ENCODE measurements at regions not wholly inside any gene's neighbourhood (a gene's known extent, or its start where the extent isn't known, plus 50 kb on each side); places are given as distances from the start of the nearest gene placed in this dataset.

DNA sequence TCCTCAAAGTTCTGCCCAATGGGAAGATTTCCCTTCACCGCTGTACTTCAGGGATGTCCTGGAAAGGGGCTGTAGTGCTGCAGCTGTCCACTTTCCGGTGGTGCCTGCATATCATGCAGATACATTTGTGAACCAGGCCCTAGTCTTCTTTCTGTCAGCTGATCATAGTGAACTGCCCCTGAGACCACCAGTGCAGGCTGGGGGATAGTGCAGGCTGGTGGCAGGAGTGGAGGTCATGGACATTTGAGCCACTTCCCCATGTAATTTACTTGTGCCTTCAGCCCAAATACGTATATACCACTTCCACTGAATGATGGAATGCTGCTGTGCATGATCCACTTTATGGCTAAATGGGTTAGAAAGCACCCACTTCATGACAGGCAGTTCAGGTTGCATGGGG lies 120.0 kb downstream of the ZNF280B start:
- POLR2A ChIA-PET = interaction anchor here (1.6 kb wide), 1 partner anchor 9 kb away, joined by 6 read pairs; no protein-coding TSS in a partner anchor

More for the DNA sequence above, 120.0 kb downstream of the ZNF280B start:
- ATAC-seq (no peak), DNase-seq (ENCODE audit: low spot score) (no peak), FAIRE-seq (no peak)
- Histone ChIP-seq H3K36me3 (replicated peaks in 1 of 2; ENCODE audit: control insufficient read depth in 1 of 2, insufficient read depth in 2 of 2, low read length in 2 of 2) (no peaks in the 10 kb centered on the region), H3K27me3 (ENCODE audit: control insufficient read depth in 1 of 2, insufficient read depth in 2 of 2, low read length in 2 of 2) (peaks cover 0 to 1% of the 10 kb centered on the region in 2 experiments; a peak in 1 of 5 replicates), H2AFZ (ENCODE audit: low read length) (no peak overlapping the region), H3K79me2 (ENCODE audit: insufficient read depth, low read length) (no peaks in the 10 kb centered on the region), H3K4me3 (replicated peaks in 1 of 3; ENCODE audit: insufficient read depth in 1 of 3, low read depth in 2 of 3, low read length in 3 of 3) (no peak overlapping the region), H3K4me2 (ENCODE audit: low read depth, low read length) (no peak overlapping the region), H3K27ac (ENCODE audit: extremely low read length, insufficient read depth, low read length) (no peak overlapping the region), H3K9me3 (ENCODE audit: low read length) (peaks cover 13% of the 10 kb centered on the region), H3K4me1 (ENCODE audit: insufficient read depth, low read length) (peaks cover 37% of the 10 kb centered on the region), H4K20me1 (ENCODE audit: insufficient read depth, low read length) (no peaks in the 10 kb centered on the region), H3K9ac (ENCODE audit: insufficient read depth, low read depth, low read length) (no peak overlapping the region)
- intact Hi-C loops (cut with micrococcal nuclease; ENCODE audit: unreplicated experiment) (no loop called here), in situ Hi-C loops (cut with HindIII; ENCODE audit: extremely low pct_ligation_motif_present, low pct_unique_long_range_greater_than_20kb) (no loop called here)
- CTCF ChIA-PET (ENCODE audit: low intra/inter-chr PET ratio, low total read pairs) = no interaction called here
- TF ChIP-seq CHD2 (IDR thresholded peaks at IDR 0.05; ENCODE audit: low read depth, low read length) (no peak), SYNCRIP (IDR thresholded peaks at IDR 0.05; ENCODE audit: insufficient read depth, low read depth, low read length) (no peak), TBX2 (CRISPR knock-in tag; IDR thresholded peaks at IDR 0.05; ENCODE audit: borderline replicate concordance) (no peak)
- TF ChIP-seq, protein P1, sequence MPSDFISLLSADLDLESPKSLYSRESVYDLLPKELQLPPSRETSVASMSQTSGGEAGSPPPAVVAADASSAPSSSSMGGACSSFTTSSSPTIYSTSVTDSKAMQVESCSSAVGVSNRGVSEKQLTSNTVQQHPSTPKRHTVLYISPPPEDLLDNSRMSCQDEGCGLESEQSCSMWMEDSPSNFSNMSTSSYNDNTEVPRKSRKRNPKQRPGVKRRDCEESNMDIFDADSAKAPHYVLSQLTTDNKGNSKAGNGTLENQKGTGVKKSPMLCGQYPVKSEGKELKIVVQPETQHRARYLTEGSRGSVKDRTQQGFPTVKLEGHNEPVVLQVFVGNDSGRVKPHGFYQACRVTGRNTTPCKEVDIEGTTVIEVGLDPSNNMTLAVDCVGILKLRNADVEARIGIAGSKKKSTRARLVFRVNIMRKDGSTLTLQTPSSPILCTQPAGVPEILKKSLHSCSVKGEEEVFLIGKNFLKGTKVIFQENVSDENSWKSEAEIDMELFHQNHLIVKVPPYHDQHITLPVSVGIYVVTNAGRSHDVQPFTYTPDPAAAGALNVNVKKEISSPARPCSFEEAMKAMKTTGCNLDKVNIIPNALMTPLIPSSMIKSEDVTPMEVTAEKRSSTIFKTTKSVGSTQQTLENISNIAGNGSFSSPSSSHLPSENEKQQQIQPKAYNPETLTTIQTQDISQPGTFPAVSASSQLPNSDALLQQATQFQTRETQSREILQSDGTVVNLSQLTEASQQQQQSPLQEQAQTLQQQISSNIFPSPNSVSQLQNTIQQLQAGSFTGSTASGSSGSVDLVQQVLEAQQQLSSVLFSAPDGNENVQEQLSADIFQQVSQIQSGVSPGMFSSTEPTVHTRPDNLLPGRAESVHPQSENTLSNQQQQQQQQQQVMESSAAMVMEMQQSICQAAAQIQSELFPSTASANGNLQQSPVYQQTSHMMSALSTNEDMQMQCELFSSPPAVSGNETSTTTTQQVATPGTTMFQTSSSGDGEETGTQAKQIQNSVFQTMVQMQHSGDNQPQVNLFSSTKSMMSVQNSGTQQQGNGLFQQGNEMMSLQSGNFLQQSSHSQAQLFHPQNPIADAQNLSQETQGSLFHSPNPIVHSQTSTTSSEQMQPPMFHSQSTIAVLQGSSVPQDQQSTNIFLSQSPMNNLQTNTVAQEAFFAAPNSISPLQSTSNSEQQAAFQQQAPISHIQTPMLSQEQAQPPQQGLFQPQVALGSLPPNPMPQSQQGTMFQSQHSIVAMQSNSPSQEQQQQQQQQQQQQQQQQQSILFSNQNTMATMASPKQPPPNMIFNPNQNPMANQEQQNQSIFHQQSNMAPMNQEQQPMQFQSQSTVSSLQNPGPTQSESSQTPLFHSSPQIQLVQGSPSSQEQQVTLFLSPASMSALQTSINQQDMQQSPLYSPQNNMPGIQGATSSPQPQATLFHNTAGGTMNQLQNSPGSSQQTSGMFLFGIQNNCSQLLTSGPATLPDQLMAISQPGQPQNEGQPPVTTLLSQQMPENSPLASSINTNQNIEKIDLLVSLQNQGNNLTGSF (CRISPR knock-in tag; IDR thresholded peaks at IDR 0.05) = no peak
- TF ChIP-seq, protein P2, sequence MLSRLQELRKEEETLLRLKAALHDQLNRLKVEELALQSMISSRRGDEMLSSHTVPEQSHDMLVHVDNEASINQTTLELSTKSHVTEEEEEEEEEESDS (CRISPR knock-in tag; IDR thresholded peaks at IDR 0.05; ENCODE audit: borderline replicate concordance) = no peak
- BruUV-seq (replicated peaks) = no TSS peak
- 94% methylated on average over 3 of the region's 3 CpGs for WGBS (ENCODE audit: low lambda C conversion rate)

Measured in HepG2 (cell line).